ENCODE measurements at regions not wholly inside any gene's neighbourhood (a gene's known extent, or its start where the extent isn't known, plus 50 kb on each side); places are given as distances from the start of the nearest gene placed in this dataset.

GRCh38 chr2:167697194-167697593, 550.2 kb downstream of the STK39 start:
- Histone ChIP-seq H3K4me2 (ENCODE audit: low read length) (no peak overlapping the region), H3K9me3 (ENCODE audit: low read length) (no peaks in the 10 kb centered on the region), H3K79me2 (ENCODE audit: insufficient read depth, low read depth, low read length) (no peaks in the 10 kb centered on the region), H3K9me2 (ENCODE audit: insufficient read depth, low read length) (no peaks in the 10 kb centered on the region), H3K27ac (ENCODE audit: low read depth, low read length, poor library complexity, severe bottlenecking) (no peak overlapping the region), H3K4me3 (ENCODE audit: low read depth, low read length, poor library complexity, severe bottlenecking) (no peak overlapping the region), H2AFZ (ENCODE audit: low read length) (no peak overlapping the region), H3K4me1 (ENCODE audit: insufficient read depth, low read length, poor library complexity, severe bottlenecking) (no peaks in the 10 kb centered on the region), H4K20me1 (ENCODE audit: insufficient read depth, low read length) (no peaks in the 10 kb centered on the region), H3K36me3 (ENCODE audit: insufficient read depth, low read length) (no peaks in the 10 kb centered on the region)
- TF ChIP-seq EZH2phosphoT487 (IDR thresholded peaks at IDR 0.05; ENCODE audit: borderline replicate concordance, low read depth, low read length), result no peak
- intact Hi-C loops (cut with micrococcal nuclease; ENCODE audit: unreplicated experiment), result no loop called here
- no TSS peak for BruUV-seq (replicated peaks)
- POLR2A ChIA-PET, result no interaction called here
- DNase-seq (ENCODE audit: low spot score), result no peak
- CTCF ChIA-PET (ENCODE audit: unreplicated experiment), result no interaction called here

GRCh38 chr2:167692936-167693335, 554.5 kb downstream of the STK39 start:
- BruUV-seq (replicated peaks), result no TSS peak
- Histone ChIP-seq H3K4me1 (ENCODE audit: insufficient read depth, low read length, poor library complexity, severe bottlenecking) (no peaks in the 10 kb centered on the region), H3K9me2 (ENCODE audit: insufficient read depth, low read length) (no peaks in the 10 kb centered on the region), H3K79me2 (ENCODE audit: insufficient read depth, low read depth, low read length) (no peaks in the 10 kb centered on the region), H3K27ac (ENCODE audit: low read depth, low read length, poor library complexity, severe bottlenecking) (no peak overlapping the region), H3K36me3 (ENCODE audit: insufficient read depth, low read length) (no peaks in the 10 kb centered on the region), H3K4me2 (ENCODE audit: low read length) (no peak overlapping the region), H4K20me1 (ENCODE audit: insufficient read depth, low read length) (no peaks in the 10 kb centered on the region), H3K9me3 (ENCODE audit: low read length) (no peaks in the 10 kb centered on the region), H2AFZ (ENCODE audit: low read length) (no peak overlapping the region), H3K4me3 (ENCODE audit: low read depth, low read length, poor library complexity, severe bottlenecking) (no peak overlapping the region)
- TF ChIP-seq CTCF (conservative IDR thresholded peaks at IDR 0.05; ENCODE audit: low read length), result no peak
- no peak for TF ChIP-seq EZH2phosphoT487 (IDR thresholded peaks at IDR 0.05; ENCODE audit: borderline replicate concordance, low read depth, low read length)
- ChIA-PET CTCF (ENCODE audit: unreplicated experiment) (no interaction called here), POLR2A (no interaction called here)
- DNase-seq (ENCODE audit: low spot score), result no peak
- intact Hi-C loops (cut with micrococcal nuclease; ENCODE audit: unreplicated experiment), result no loop called here

DNA sequence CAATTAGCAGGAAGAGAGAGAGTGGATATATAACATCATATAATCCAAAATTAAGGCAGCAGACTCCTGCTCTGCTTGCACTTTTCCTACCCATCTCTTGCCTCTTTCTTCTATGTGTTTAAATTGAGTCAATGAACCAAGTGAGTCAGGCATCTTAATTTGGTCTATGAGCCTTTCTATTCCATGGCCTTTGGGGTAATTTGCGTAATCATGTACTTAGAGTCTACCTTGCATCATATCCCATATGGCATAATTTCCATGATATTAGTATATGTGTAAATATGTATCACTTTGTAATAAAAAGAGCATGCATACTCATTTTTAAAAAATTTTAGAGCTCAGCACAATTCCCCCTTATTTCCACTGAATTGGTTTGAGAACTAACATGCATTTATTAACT, 555.2 kb downstream of the STK39 start:
- Histone ChIP-seq H3K36me3 (ENCODE audit: insufficient read depth, low read length) (no peaks in the 10 kb centered on the region), H3K27ac (ENCODE audit: low read depth, low read length, poor library complexity, severe bottlenecking) (no peak overlapping the region), H3K4me2 (ENCODE audit: low read length) (no peak overlapping the region), H2AFZ (ENCODE audit: low read length) (no peak overlapping the region), H3K9me3 (ENCODE audit: low read length) (no peaks in the 10 kb centered on the region), H3K4me3 (ENCODE audit: low read depth, low read length, poor library complexity, severe bottlenecking) (no peak overlapping the region), H4K20me1 (ENCODE audit: insufficient read depth, low read length) (no peaks in the 10 kb centered on the region), H3K79me2 (ENCODE audit: insufficient read depth, low read depth, low read length) (no peaks in the 10 kb centered on the region), H3K4me1 (ENCODE audit: insufficient read depth, low read length, poor library complexity, severe bottlenecking) (no peaks in the 10 kb centered on the region), H3K9me2 (ENCODE audit: insufficient read depth, low read length) (no peaks in the 10 kb centered on the region)
- TF ChIP-seq EZH2phosphoT487 (IDR thresholded peaks at IDR 0.05; ENCODE audit: borderline replicate concordance, low read depth, low read length), result no peak
- no peak for TF ChIP-seq CTCF (conservative IDR thresholded peaks at IDR 0.05; ENCODE audit: low read length)
- ChIA-PET POLR2A (no interaction called here), CTCF (ENCODE audit: unreplicated experiment) (no interaction called here)
- no peak for DNase-seq (ENCODE audit: low spot score)
- BruUV-seq (replicated peaks), result no TSS peak
- intact Hi-C loops (cut with micrococcal nuclease; ENCODE audit: unreplicated experiment), result no loop called here
